A549 (cell line): ENCODE measurements at regions not wholly inside any gene's neighbourhood (a gene's known extent, or its start where the extent isn't known, plus 50 kb on each side); places are given as distances from the start of the nearest gene placed in this dataset.

ENCODE experiments used
- EHMT2 ChIP-seq: fragments of 200-600 bp; sonication (generic); IDR thresholded peaks from 2 replicates; pipeline ENCODE4 v1.6.1; 2016; ENCODE audit warnings: antibody characterized with exemption, low read depth, mild to moderate bottlenecking, moderate library complexity
- ELK1 ChIP-seq: fragments of 150-350 bp; IDR thresholded peaks from 2 replicates; pipeline ENCODE4 v1.6.1; 2014; ENCODE audit warnings: low read depth, mild to moderate bottlenecking, low read length
- ESRRA ChIP-seq: fragments of 150-350 bp; IDR thresholded peaks from 2 replicates; pipeline ENCODE4 v1.6.1; 2014; ENCODE audit warnings: mild to moderate bottlenecking, low read length, borderline replicate concordance
- MAFK ChIP-seq: fragments of 450-650 bp; IDR thresholded peaks from 2 replicates; pipeline ENCODE4 v1.6.1; 2014; ENCODE audit not compliant: partially characterized antibody
- PBX3 ChIP-seq: IDR thresholded peaks from 2 replicates; pipeline ENCODE4 v1.6.1; 2012
- ZC3H11A ChIP-seq: fragments of 450-650 bp; IDR thresholded peaks from 2 replicates; pipeline ENCODE4 v1.6.1; 2014; ENCODE audit warnings: antibody characterized with exemption, mild to moderate bottlenecking
- ZFP36 ChIP-seq: fragments of 450-650 bp; IDR thresholded peaks from 2 replicates; pipeline ENCODE4 v1.6.1; 2014; ENCODE audit warnings: borderline replicate concordance; ENCODE audit not compliant: partially characterized antibody
- TF ChIP-seq, protein P1 (sequence below): fragments of >200 bp; sonication (Bioruptor Twin); formaldehyde crosslinking; IDR thresholded peaks from 3 replicates; pipeline ENCODE4 v1.5.1; 2016
- TF ChIP-seq, protein P2 (sequence below): fragments of 450-650 bp; IDR thresholded peaks from 2 replicates; pipeline ENCODE4 v1.6.1; 2014; ENCODE audit warnings: antibody characterized with exemption

DNA sequence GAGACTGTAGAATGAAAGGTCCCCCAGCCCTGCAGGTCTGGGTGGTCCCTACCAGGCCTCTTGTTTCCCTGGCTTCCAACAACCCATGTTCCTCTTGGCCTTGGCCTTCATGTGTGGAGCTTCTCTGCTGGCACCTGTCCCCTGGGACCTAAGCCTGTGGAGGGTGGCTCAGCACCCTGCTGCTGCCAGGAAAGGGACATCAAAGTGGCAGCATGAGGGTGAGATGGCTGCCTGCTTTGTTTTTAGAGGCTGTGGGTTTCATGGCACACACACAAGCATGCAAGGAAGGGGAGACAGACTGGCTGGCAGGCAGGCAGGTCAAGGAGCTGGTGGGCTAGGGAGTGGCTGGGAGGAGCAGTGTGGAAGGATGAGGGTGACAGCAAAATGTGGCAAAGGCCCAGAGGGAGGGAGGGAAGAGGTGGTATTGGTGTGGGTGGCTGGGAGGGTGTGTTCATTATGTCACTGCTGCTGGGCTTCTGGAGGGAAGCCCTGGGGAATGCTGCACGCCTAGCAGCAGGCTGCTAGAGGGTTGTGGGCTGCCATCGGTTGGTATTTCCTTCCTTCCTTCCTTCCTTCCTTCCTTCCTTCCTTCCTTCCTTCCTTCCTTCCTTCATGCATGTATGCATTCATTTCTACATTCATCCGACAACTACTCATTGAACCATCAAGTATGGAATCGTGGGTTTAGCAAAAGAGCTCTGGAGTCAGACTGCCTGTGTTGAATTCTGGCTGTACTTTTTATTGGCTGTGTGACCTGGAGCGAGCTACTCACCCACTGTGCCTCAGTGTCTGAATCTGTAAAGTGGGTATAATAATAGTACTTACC lies 128.7 kb upstream of the PJA1 start:
- TF ChIP-seq PBX3 = no peak
- no peak for TF ChIP-seq ZFP36
- TF ChIP-seq, protein P1, sequence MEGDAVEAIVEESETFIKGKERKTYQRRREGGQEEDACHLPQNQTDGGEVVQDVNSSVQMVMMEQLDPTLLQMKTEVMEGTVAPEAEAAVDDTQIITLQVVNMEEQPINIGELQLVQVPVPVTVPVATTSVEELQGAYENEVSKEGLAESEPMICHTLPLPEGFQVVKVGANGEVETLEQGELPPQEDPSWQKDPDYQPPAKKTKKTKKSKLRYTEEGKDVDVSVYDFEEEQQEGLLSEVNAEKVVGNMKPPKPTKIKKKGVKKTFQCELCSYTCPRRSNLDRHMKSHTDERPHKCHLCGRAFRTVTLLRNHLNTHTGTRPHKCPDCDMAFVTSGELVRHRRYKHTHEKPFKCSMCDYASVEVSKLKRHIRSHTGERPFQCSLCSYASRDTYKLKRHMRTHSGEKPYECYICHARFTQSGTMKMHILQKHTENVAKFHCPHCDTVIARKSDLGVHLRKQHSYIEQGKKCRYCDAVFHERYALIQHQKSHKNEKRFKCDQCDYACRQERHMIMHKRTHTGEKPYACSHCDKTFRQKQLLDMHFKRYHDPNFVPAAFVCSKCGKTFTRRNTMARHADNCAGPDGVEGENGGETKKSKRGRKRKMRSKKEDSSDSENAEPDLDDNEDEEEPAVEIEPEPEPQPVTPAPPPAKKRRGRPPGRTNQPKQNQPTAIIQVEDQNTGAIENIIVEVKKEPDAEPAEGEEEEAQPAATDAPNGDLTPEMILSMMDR = no peak
- no peak for TF ChIP-seq MAFK
- TF ChIP-seq, protein P2, sequence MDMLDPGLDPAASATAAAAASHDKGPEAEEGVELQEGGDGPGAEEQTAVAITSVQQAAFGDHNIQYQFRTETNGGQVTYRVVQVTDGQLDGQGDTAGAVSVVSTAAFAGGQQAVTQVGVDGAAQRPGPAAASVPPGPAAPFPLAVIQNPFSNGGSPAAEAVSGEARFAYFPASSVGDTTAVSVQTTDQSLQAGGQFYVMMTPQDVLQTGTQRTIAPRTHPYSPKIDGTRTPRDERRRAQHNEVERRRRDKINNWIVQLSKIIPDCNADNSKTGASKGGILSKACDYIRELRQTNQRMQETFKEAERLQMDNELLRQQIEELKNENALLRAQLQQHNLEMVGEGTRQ = no peak
- no peak for TF ChIP-seq ESRRA
- TF ChIP-seq ZC3H11A = no peak
- no peak for TF ChIP-seq ELK1
- TF ChIP-seq EHMT2 = no peak
